Epithelial cell of prostate (primary cell): ENCODE measurements at regions not wholly inside any gene's neighbourhood (a gene's known extent, or its start where the extent isn't known, plus 50 kb on each side); places are given as distances from the start of the nearest gene placed in this dataset.

Experiments used
- DNase-seq: peaks from one replicate; pipeline ENCODE4 v3.0.0-alpha.2; 2011; ENCODE audit warnings: low read depth, low spot score
- H3K27ac ChIP-seq: fragments of 450-650 bp; 2 replicates; pipeline ENCODE4 v1.5.1; 2017; ENCODE audit warnings: mild to moderate bottlenecking

- no peak overlapping the region for H3K27ac ChIP-seq
- DNase-seq = no peak
Measured at GRCh38 chr2:11985817-11986566, 239.6 kb downstream of the LPIN1 start.

GRCh38 chr2:11987151-11987550 is 240.7 kb downstream of the LPIN1 start:
- DNase-seq = no peak
- no peak overlapping the region for H3K27ac ChIP-seq

- no peak overlapping the region for H3K27ac ChIP-seq
Measured at GRCh38 chr2:11988691-11989353, 242.4 kb downstream of the LPIN1 start.

GRCh38 chr2:11989354-11989703 is 242.9 kb downstream of the LPIN1 start:
- no peak for DNase-seq
- H3K27ac ChIP-seq = no peak overlapping the region

More at GRCh38 chr2:11988691-11989353, 242.4 kb downstream of the LPIN1 start:
- DNase-seq = no peak

GRCh38 chr2:11990576-11990975 is 244.1 kb downstream of the LPIN1 start:
- no peak for DNase-seq

GRCh38 chr2:11993749-11994148 is 247.3 kb downstream of the LPIN1 start:
- no peak overlapping the region for H3K27ac ChIP-seq
- DNase-seq = no peak

More at GRCh38 chr2:11990576-11990975, 244.1 kb downstream of the LPIN1 start:
- H3K27ac ChIP-seq = no peak overlapping the region

GRCh38 chr2:11995456-11995855 is 249.0 kb downstream of the LPIN1 start:
- H3K27ac ChIP-seq = no peak overlapping the region
- DNase-seq = no peak

- H3K27ac ChIP-seq = no peak overlapping the region
- no peak for DNase-seq
Measured at GRCh38 chr2:11996618-11997017, 250.2 kb downstream of the LPIN1 start.

- DNase-seq = no peak
- no peak overlapping the region for H3K27ac ChIP-seq
Measured at GRCh38 chr2:11997142-11997541, 250.7 kb downstream of the LPIN1 start.

GRCh38 chr2:11998218-11998617 is 251.8 kb downstream of the LPIN1 start:
- no peak for DNase-seq
- no peak overlapping the region for H3K27ac ChIP-seq

- H3K27ac ChIP-seq = no peak overlapping the region
- no peak for DNase-seq
Measured at GRCh38 chr2:11998626-11999378, 252.4 kb downstream of the LPIN1 start.

- H3K27ac ChIP-seq = no peak overlapping the region
- no peak for DNase-seq
Measured at GRCh38 chr2:12001621-12002020, 255.2 kb downstream of the LPIN1 start.

GRCh38 chr2:12002215-12002614 is 255.8 kb downstream of the LPIN1 start:
- DNase-seq = no peak
- H3K27ac ChIP-seq = no peak overlapping the region

GRCh38 chr2:12004713-12005112 is 258.3 kb downstream of the LPIN1 start:
- DNase-seq = no peak
- H3K27ac ChIP-seq = no peak overlapping the region

- DNase-seq = no peak
- no peak overlapping the region for H3K27ac ChIP-seq
Measured at GRCh38 chr2:12005886-12006681, 259.7 kb downstream of the LPIN1 start.

GRCh38 chr2:12006850-12007249 is 260.4 kb downstream of the LPIN1 start:
- no peak for DNase-seq
- H3K27ac ChIP-seq = no peak overlapping the region

GRCh38 chr2:12007282-12007681 is 260.9 kb downstream of the LPIN1 start:
- no peak overlapping the region for H3K27ac ChIP-seq
- no peak for DNase-seq

- no peak overlapping the region for H3K27ac ChIP-seq
- no peak for DNase-seq
Measured at GRCh38 chr2:12008425-12009061, 262.1 kb downstream of the LPIN1 start.

- H3K27ac ChIP-seq = no peak overlapping the region
- DNase-seq = no peak
Measured at GRCh38 chr2:12009323-12009905, 263.0 kb downstream of the LPIN1 start.

- no peak overlapping the region for H3K27ac ChIP-seq
- DNase-seq = no peak
Measured at GRCh38 chr2:12010059-12010458, 263.6 kb downstream of the LPIN1 start.
